Epidermal melanocyte (primary cell): ENCODE measurements at regions not wholly inside any gene's neighbourhood (a gene's known extent, or its start where the extent isn't known, plus 50 kb on each side); places are given as distances from the start of the nearest gene placed in this dataset.

ENCODE experiments used
- DNase-seq: peaks from one replicate; pipeline ENCODE4 v3.0.0; 2011; ENCODE audit warnings: low spot score; ENCODE audit not compliant: insufficient read length

GRCh38 chr10:59553162-59553900, 156.3 kb downstream of the SLC16A9 start:
- no peak for DNase-seq

- no peak for DNase-seq
Measured at GRCh38 chr10:59550061-59550460, 159.6 kb downstream of the SLC16A9 start.

GRCh38 chr10:59538623-59539022, 171.0 kb downstream of the SLC16A9 start:
- DNase-seq = no peak

GRCh38 chr10:59537501-59537900, 172.1 kb downstream of the SLC16A9 start:
- DNase-seq = no peak

- DNase-seq = peak; percentile 69
Measured at GRCh38 chr10:59536167-59537014, 173.3 kb downstream of the SLC16A9 start.

GRCh38 chr10:59524348-59524747, 162.0 kb upstream of the FAM13C start:
- no peak for DNase-seq

GRCh38 chr10:59523851-59524250, 161.5 kb upstream of the FAM13C start:
- no peak for DNase-seq

GRCh38 chr10:59517996-59518395, 155.6 kb upstream of the FAM13C start:
- DNase-seq = no peak

GRCh38 chr10:59517341-59517899, 155.1 kb upstream of the FAM13C start:
- no peak for DNase-seq

GRCh38 chr10:59513558-59513957, 151.2 kb upstream of the FAM13C start:
- DNase-seq = no peak

- DNase-seq = no peak
Measured at GRCh38 chr10:59512951-59513350, 150.6 kb upstream of the FAM13C start.

- DNase-seq = no peak
Measured at GRCh38 chr10:59508956-59509355, 146.6 kb upstream of the FAM13C start.

- DNase-seq = no peak
Measured at GRCh38 chr10:59508296-59508695, 145.9 kb upstream of the FAM13C start.

- DNase-seq = no peak
Measured at GRCh38 chr10:59505926-59506325, 143.6 kb upstream of the FAM13C start.

GRCh38 chr10:59499460-59499859, 137.1 kb upstream of the FAM13C start:
- DNase-seq = no peak

GRCh38 chr10:59493017-59493416, 130.7 kb upstream of the FAM13C start:
- no peak for DNase-seq

GRCh38 chr10:59479426-59479825, 117.1 kb upstream of the FAM13C start:
- DNase-seq = no peak

GRCh38 chr10:59470570-59470969, 108.2 kb upstream of the FAM13C start:
- DNase-seq = no peak

- DNase-seq = no peak
Measured at GRCh38 chr10:59465088-59465487, 102.7 kb upstream of the FAM13C start.

- DNase-seq = no peak
Measured at GRCh38 chr10:59464483-59464882, 102.1 kb upstream of the FAM13C start.

GRCh38 chr10:59463909-59464308, 101.6 kb upstream of the FAM13C start:
- no peak for DNase-seq

- DNase-seq = no peak
Measured at GRCh38 chr10:59460601-59461000, 98.3 kb upstream of the FAM13C start.
